COLO829 (cell line): ENCODE measurements at regions not wholly inside any gene's neighbourhood (a gene's known extent, or its start where the extent isn't known, plus 50 kb on each side); places are given as distances from the start of the nearest gene placed in this dataset.

ENCODE experiments used
- DNase-seq: peaks from one replicate; pipeline ENCODE4 v3.0.0; 2012; ENCODE audit warnings: low spot score

- DNase-seq: no peak
Measured at GRCh38 chr5:97405941-97406340, 222.9 kb upstream of the RIOK2 start.

GRCh38 chr5:97406946-97407676 is 224.1 kb upstream of the RIOK2 start:
- no peak for DNase-seq

- no peak for DNase-seq
Measured at GRCh38 chr5:97408331-97408730, 225.3 kb upstream of the RIOK2 start.

- DNase-seq: no peak
Measured at GRCh38 chr5:97412959-97413358, 229.9 kb upstream of the RIOK2 start.

- no peak for DNase-seq
Measured at GRCh38 chr5:97417986-97418385, 234.9 kb upstream of the RIOK2 start.

- DNase-seq: no peak
Measured at GRCh38 chr5:97418462-97418861, 235.4 kb upstream of the RIOK2 start.

GRCh38 chr5:97420646-97421045 is 237.6 kb upstream of the RIOK2 start:
- no peak for DNase-seq

GRCh38 chr5:97422678-97423077 is 239.6 kb upstream of the RIOK2 start:
- no peak for DNase-seq

- no peak for DNase-seq
Measured at GRCh38 chr5:97425511-97425910, 242.5 kb upstream of the RIOK2 start.

- DNase-seq: no peak
Measured at GRCh38 chr5:97427235-97427634, 244.2 kb upstream of the RIOK2 start.

GRCh38 chr5:97434021-97434420 is 251.0 kb upstream of the RIOK2 start:
- DNase-seq: no peak

- no peak for DNase-seq
Measured at GRCh38 chr5:97436405-97436804, 253.4 kb upstream of the RIOK2 start.

- DNase-seq: no peak
Measured at GRCh38 chr5:97443740-97444139, 260.7 kb upstream of the RIOK2 start.

- no peak for DNase-seq
Measured at GRCh38 chr5:97449172-97449571, 266.1 kb upstream of the RIOK2 start.

GRCh38 chr5:97452646-97453045 is 269.6 kb upstream of the RIOK2 start:
- no peak for DNase-seq

- no peak for DNase-seq
Measured at GRCh38 chr5:97453263-97453662, 270.2 kb upstream of the RIOK2 start.

- no peak for DNase-seq
Measured at GRCh38 chr5:97454015-97454414, 271.0 kb upstream of the RIOK2 start.

- DNase-seq: no peak
Measured at GRCh38 chr5:97455996-97456395, 272.9 kb upstream of the RIOK2 start.

GRCh38 chr5:97458851-97459250 is 275.8 kb upstream of the RIOK2 start:
- no peak for DNase-seq

- no peak for DNase-seq
Measured at GRCh38 chr5:97471951-97472350, 288.9 kb upstream of the RIOK2 start.

GRCh38 chr5:97475847-97476246 is 292.8 kb upstream of the RIOK2 start:
- no peak for DNase-seq

- DNase-seq: no peak
Measured at GRCh38 chr5:97476852-97477534, 293.9 kb upstream of the RIOK2 start.

- DNase-seq: no peak
Measured at GRCh38 chr5:97478483-97478882, 295.4 kb upstream of the RIOK2 start.

- no peak for DNase-seq
Measured at GRCh38 chr5:97480313-97480712, 297.3 kb upstream of the RIOK2 start.
